HFFc6 (cell line): ENCODE measurements at regions not wholly inside any gene's neighbourhood (a gene's known extent, or its start where the extent isn't known, plus 50 kb on each side); places are given as distances from the start of the nearest gene placed in this dataset.

Source experiments
- DNase-seq: peaks from one replicate; pipeline ENCODE4 v3.0.0-alpha.2; 2018
- H3K27ac Mint-ChIP-seq: 2 replicates; pipeline ENCODE4 v1.8.0; 2020; ENCODE audit warnings: mild to moderate bottlenecking, mixed read lengths
- H3K27me3 Mint-ChIP-seq: 2 replicates; pipeline ENCODE4 v1.8.0; 2021; ENCODE audit warnings: mild to moderate bottlenecking, moderate library complexity, mixed read lengths; ENCODE audit not compliant: insufficient read depth
- H3K36me3 Mint-ChIP-seq: 2 replicates; pipeline ENCODE4 v1.8.0; 2021; ENCODE audit warnings: low read depth, mixed read lengths
- H3K4me1 Mint-ChIP-seq: 2 replicates; pipeline ENCODE4 v1.8.0; 2020; ENCODE audit warnings: low read depth, mixed read lengths
- H3K4me3 Mint-ChIP-seq: 2 replicates; pipeline ENCODE4 v1.8.0; 2020; ENCODE audit warnings: mild to moderate bottlenecking, moderate library complexity, mixed read lengths
- H3K9me3 Mint-ChIP-seq: 2 replicates; pipeline ENCODE4 v1.8.0; 2020; ENCODE audit warnings: mild to moderate bottlenecking, mixed read lengths
- TF ChIP-seq, protein P1 (sequence below): fragments of 200-600 bp; sonication (generic); IDR thresholded peaks from 2 replicates; pipeline ENCODE4 v1.5.0; 2021; ENCODE audit warnings: antibody characterized with exemption, mild to moderate bottlenecking

DNA sequence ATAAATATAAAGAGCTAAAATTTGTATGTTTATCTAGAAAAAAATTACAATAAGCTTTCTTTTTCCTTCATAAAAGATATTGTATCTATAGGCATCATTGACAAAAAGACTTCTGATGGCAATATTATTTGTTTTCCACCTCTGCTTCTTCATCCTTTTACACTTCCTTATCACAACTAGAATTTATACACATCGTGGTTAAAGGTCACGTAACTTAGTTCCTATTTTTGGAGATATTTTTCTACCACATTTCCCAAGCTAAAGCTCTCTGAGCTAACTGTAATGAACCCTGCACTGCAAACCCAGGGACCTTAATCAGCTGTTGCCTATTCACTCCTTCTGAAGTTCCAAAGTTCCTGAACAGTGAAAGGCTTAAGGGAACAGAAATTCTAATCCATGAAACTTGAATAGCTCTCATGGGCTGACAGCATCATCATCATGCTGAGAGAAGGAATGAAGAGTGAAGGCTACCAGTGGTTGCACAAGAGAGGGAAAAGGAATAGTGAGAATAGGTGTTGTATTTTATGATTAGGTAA lies 106.1 kb upstream of the SLC13A1 start:
- H3K4me3 Mint-ChIP-seq: no peak overlapping the region
- no peaks in the 10 kb centered on the region for H3K27me3 Mint-ChIP-seq
- H3K9me3 Mint-ChIP-seq: peaks cover 53% of the 10 kb centered on the region
- TF ChIP-seq, protein P1, sequence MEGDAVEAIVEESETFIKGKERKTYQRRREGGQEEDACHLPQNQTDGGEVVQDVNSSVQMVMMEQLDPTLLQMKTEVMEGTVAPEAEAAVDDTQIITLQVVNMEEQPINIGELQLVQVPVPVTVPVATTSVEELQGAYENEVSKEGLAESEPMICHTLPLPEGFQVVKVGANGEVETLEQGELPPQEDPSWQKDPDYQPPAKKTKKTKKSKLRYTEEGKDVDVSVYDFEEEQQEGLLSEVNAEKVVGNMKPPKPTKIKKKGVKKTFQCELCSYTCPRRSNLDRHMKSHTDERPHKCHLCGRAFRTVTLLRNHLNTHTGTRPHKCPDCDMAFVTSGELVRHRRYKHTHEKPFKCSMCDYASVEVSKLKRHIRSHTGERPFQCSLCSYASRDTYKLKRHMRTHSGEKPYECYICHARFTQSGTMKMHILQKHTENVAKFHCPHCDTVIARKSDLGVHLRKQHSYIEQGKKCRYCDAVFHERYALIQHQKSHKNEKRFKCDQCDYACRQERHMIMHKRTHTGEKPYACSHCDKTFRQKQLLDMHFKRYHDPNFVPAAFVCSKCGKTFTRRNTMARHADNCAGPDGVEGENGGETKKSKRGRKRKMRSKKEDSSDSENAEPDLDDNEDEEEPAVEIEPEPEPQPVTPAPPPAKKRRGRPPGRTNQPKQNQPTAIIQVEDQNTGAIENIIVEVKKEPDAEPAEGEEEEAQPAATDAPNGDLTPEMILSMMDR: no peak
- no peaks in the 10 kb centered on the region for H3K4me1 Mint-ChIP-seq
- no peaks in the 10 kb centered on the region for H3K36me3 Mint-ChIP-seq
- DNase-seq: no peak
- H3K27ac Mint-ChIP-seq: no peak overlapping the region

DNA sequence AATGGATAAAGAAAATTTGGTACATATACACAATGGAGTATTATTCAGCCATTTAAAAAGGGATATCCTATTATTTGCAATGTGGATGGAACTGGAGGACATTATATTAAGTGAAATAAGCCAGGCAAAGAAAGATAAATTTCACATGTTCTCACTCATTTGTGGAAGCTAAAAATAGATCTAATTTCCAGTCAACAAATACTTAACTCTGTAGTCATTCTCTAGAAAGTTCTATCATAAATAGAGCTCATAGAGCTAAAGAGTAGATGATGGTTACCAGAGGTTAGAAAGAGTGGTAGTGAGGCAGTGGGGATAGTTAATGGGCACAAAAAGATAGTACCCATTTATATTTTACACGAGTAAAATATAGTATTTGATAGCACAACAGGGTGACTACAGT lies 104.2 kb upstream of the SLC13A1 start:
- no peak for DNase-seq
- Mint-ChIP-seq H3K27me3 (no peaks in the 10 kb centered on the region), H3K9me3 (peaks cover 61% of the 10 kb centered on the region), H3K4me3 (no peak overlapping the region), H3K36me3 (no peaks in the 10 kb centered on the region), H3K27ac (no peak overlapping the region), H3K4me1 (no peaks in the 10 kb centered on the region)
- TF ChIP-seq, protein P1: no peak

GRCh38 chr7:123296965-123297364 lies 97.2 kb upstream of the SLC13A1 start:
- H3K9me3 Mint-ChIP-seq: peaks cover 47% of the 10 kb centered on the region
- no peak for DNase-seq
- no peaks in the 10 kb centered on the region for H3K4me1 Mint-ChIP-seq
- no peaks in the 10 kb centered on the region for H3K36me3 Mint-ChIP-seq
- H3K4me3 Mint-ChIP-seq: no peak overlapping the region
- H3K27ac Mint-ChIP-seq: no peak overlapping the region
- H3K27me3 Mint-ChIP-seq: no peaks in the 10 kb centered on the region
- TF ChIP-seq, protein P1: no peak

GRCh38 chr7:123293710-123294109 lies 93.9 kb upstream of the SLC13A1 start:
- H3K36me3 Mint-ChIP-seq: no peaks in the 10 kb centered on the region
- H3K4me1 Mint-ChIP-seq: no peaks in the 10 kb centered on the region
- H3K27me3 Mint-ChIP-seq: no peaks in the 10 kb centered on the region
- H3K9me3 Mint-ChIP-seq: peaks cover 28% of the 10 kb centered on the region
- no peak overlapping the region for H3K4me3 Mint-ChIP-seq
- TF ChIP-seq, protein P1: no peak
- no peak overlapping the region for H3K27ac Mint-ChIP-seq
- no peak for DNase-seq

GRCh38 chr7:123292227-123292626 lies 92.5 kb upstream of the SLC13A1 start:
- TF ChIP-seq, protein P1: no peak
- no peaks in the 10 kb centered on the region for H3K36me3 Mint-ChIP-seq
- H3K4me3 Mint-ChIP-seq: no peak overlapping the region
- no peaks in the 10 kb centered on the region for H3K27me3 Mint-ChIP-seq
- H3K9me3 Mint-ChIP-seq: peaks cover 31% of the 10 kb centered on the region
- H3K4me1 Mint-ChIP-seq: no peaks in the 10 kb centered on the region
- no peak for DNase-seq
- no peak overlapping the region for H3K27ac Mint-ChIP-seq

- no peaks in the 10 kb centered on the region for H3K4me1 Mint-ChIP-seq
- no peaks in the 10 kb centered on the region for H3K27me3 Mint-ChIP-seq
- no peak overlapping the region for H3K27ac Mint-ChIP-seq
- H3K4me3 Mint-ChIP-seq: no peak overlapping the region
- peaks cover 12% of the 10 kb centered on the region for H3K9me3 Mint-ChIP-seq
- DNase-seq: no peak
- no peaks in the 10 kb centered on the region for H3K36me3 Mint-ChIP-seq
- TF ChIP-seq, protein P1: no peak
Measured at GRCh38 chr7:123289200-123289599, 89.4 kb upstream of the SLC13A1 start.
